Renal cortical epithelial cell (primary cell): ENCODE measurements at regions not wholly inside any gene's neighbourhood (a gene's known extent, or its start where the extent isn't known, plus 50 kb on each side); places are given as distances from the start of the nearest gene placed in this dataset.
"Not testable (repeated sequence)": the region's sequence is repeated elsewhere in the genome, so short reads cannot be mapped to it uniquely, and the experiment has no call there.

Source experiments
- DNase-seq: peaks from one replicate; pipeline ENCODE4 v3.0.0-alpha.2; 2011; ENCODE audit warnings: low read depth

- DNase-seq: no peak
Observed at GRCh38 chr11:86147004-86147403, 78.1 kb upstream of the PICALM start.

DNA sequence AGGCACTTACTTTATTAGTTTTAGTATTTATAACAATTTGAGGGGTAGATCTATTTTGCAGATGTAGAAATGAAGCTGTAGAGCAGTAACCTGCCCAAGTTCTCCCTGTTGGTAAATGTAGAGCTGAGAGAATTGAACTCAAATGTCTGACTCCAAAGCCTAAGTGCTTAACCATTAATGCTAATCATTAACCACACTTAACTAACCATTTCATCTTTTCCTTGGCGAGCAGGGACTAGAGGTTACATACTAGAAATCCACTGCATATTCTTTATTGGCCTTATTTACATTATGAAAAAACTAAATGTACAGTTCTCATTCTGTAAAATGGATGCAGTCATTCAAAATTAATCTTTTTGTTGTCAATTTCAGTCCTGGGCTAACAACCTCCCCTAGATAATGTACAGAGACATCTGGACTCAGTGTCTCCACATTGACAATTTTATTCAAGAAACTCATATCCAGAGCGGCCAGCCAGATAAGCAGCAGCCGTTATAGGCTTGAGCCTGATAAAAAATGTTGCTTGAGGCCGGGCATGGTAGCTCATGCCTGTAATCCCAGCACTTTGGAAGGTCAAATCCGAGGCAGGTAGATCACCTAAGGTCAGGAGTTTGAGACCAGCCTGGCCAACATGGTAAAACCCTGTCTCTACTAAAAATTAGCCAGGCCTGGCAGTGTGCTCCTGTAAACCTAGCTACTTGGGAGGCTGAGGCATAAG, 76.7 kb upstream of the PICALM start:
- peak; percentile 93 for DNase-seq

GRCh38 chr11:86144846-86145245, 76.0 kb upstream of the PICALM start:
- DNase-seq: no peak

- DNase-seq: not testable (repeated sequence)
Observed at GRCh38 chr11:86144087-86144486, 75.2 kb upstream of the PICALM start.

DNA sequence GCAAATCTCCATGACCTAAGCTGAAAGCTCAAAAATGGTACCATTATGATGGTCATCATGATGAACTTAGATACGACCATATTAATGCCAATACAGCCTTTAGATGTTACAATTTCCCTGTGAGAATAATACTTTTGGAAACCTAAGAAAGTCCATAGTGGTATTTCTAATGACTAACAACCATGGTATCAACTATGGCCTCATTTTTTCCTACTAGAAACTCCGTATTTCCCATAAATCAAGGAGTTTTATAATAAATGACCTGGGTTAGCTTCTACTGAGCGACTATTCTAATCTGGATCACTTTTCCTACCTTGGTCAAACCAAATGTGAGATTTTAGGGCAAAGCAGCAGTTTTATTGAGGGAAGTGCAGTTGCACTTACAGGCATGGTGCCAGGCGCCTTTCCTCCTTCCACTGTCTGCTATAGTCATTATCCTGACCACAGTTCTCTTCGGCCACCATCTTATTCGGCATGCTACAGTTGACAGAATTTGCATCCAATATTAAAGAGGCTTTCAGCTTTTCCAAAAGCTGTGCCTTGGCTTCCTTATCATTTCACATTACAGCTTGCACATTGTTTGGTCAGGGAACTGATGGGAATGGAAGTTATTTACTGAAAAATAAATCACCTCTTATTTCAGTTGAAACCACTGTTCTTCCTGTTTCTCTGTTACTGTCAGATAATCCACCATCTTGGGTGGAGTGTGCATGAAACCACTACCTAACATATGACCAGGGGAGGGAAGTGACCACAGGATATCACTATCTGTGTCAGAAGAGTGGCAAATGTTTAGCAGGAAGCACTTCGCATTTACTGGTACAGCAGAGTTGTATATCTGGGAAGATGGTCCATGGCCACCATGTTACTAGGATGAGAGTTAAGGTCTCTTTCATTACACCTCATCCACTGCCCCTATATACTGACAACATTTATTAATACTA, 74.5 kb upstream of the PICALM start:
- DNase-seq: no peak

GRCh38 chr11:86142170-86142569, 73.3 kb upstream of the PICALM start:
- DNase-seq: no peak

DNA sequence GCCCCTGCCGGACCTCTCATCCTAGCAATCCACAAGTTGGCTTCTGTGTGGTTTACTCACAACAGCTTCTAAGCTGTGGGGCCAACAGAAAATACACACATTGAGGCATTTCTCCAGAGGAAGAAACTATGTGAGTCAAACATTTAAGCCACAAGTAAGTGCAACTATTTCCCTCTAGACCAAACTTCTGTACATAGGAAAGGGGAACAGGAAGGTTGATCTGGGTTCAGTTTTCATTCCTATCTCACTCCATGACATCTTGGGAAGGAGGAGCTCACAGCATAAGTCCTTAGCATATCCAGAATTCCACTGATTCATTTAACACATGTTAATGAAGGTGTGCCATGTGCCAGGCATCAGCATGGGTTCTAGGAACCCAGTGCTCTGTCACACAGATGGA, 72.8 kb upstream of the PICALM start:
- no peak for DNase-seq

GRCh38 chr11:86140334-86140990, 71.6 kb upstream of the PICALM start:
- DNase-seq: no peak

- DNase-seq: no peak
Observed at GRCh38 chr11:86138958-86139357, 70.1 kb upstream of the PICALM start.

DNA sequence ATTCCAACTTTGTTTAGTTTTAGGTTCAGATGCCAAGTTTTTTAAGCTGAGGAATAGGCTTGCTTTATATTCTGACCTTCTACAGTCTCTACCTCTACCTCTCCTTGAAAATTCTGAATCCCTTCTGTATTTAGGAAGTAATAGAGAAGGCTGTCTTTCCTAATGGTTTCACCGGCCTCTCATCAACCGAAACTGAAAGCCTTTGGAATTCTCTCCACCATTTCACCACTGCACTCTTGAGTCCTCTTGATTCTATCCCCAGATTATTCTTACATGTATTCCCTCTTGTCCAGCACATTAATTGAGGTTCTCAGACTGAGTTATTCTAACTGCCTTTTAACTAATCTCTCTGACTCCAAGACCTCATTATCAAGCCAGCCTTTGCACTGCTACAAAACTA, 67.7 kb upstream of the PICALM start:
- no peak for DNase-seq

DNA sequence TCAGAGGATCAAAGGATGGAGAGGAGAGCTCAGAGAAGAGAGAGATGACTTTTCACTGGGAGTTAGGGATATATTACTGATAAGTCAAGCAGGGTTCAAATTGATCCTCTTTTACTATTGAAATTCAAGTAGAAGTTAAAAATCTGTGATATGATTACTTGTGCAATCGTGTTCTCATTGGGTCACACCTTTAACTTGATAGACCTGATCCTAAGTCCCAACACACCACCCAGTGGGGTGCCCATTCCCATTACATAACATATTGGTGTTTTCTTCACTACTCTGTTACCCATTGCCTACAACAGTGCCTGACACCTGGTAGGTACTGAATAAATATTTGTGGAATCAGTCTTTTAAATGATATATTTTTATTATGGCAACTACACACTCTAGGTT, 66.4 kb upstream of the PICALM start:
- DNase-seq: no peak

DNA sequence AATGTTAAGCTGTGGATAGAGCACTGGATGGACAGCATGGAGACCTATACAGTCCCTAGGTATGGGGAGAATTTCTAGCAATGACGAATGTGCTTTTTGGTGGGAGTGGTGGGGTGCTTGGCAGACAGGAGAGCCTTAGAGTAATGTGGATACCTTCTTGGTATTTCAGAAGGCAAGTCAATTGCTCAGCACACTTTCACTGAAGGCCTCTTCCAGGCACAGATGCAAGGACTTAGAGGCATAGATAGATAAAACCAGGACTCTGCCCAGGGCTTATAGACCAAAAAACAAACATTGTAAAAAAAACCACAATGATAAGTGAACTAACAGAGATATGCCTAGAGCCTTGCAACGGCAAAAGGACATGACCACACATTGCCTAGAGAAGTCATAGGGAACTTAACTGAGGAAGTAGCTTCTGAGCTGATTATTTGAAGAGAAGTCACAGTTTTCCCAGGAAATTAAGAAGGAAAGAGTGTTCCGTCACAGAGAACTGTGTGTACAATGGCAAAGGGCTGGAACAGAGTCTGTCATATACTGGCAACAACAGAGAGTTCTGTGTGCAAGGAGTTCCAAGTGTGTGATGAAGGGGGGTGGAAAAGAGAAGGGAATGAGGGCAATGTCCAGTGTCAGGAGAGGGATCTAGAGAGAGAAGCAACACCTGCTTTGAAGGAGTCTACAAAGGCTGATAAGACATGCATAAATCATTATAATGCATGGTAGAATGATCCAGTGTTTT, 65.9 kb upstream of the PICALM start:
- DNase-seq: no peak

- DNase-seq: no peak
Observed at GRCh38 chr11:86132667-86133249, 63.9 kb upstream of the PICALM start.

GRCh38 chr11:86129740-86130540, 61.1 kb upstream of the PICALM start:
- DNase-seq: no peak

GRCh38 chr11:86128914-86129313, 60.0 kb upstream of the PICALM start:
- no peak for DNase-seq

DNA sequence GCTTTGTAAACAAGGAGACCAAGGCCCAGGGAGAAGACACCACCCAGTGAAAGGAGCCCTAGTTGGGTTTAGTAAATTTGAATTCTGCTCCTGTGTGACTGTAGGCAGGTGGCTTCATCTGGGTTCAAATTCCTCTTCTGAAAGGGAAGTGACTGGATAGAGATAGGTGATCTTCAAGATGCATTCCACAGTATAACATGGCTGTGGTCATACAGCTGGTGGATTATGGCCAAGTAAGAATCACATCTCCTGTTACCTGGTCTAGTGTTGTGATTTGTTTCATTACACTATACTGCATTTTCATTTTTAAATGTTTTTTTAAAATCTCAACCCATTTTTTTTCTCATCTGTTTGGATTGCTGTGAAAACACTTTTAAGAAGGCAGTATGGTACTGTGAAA, 58.0 kb upstream of the PICALM start:
- DNase-seq: no peak

DNA sequence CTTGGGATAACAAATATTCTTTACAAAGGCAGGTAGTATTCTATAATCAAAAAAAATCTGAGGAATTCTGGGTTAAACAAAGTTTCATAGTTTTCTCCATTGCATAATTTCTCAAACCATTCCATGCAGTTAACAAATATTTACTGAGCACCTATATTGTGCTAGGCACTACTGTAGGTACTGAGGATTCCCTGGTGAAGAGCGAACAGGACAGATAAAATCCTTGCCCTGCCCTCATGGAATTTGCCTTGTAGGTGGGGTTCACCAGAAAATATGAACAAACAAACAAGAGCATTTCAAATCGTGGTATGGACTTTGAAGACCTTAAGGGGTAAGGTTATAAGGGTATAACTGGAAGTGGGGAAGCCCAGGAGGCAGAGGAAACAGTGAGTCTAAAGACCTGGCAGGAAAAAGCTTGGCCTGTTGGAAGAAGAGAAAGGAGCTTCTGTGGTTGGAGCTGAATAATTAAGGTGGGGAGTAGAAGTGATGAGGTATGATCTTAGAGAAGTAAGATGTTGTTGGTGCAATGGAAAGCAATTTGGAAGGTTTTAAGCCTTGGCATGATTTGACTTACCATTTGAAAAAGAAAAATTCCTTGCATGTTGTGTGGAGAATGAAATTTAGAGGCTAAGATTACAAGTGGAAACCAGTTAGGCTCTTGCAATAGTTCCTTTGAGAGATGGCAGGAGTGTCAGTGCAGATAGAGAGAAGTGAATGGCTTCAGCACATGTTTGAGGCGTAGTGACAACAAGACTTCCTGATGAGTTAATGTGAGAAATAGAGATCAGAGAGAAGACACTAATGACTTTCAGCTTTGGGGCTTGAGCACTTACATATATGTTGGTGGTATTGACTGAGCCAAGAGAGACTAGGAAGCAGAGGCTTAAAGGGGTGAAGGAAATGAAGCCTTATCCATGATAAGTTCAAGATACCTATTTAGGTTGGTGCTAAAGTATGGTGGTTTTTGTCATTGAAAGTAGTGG, 55.7 kb upstream of the PICALM start:
- no peak for DNase-seq

- no peak for DNase-seq
Observed at GRCh38 chr11:86122773-86123172, 53.9 kb upstream of the PICALM start.

DNA sequence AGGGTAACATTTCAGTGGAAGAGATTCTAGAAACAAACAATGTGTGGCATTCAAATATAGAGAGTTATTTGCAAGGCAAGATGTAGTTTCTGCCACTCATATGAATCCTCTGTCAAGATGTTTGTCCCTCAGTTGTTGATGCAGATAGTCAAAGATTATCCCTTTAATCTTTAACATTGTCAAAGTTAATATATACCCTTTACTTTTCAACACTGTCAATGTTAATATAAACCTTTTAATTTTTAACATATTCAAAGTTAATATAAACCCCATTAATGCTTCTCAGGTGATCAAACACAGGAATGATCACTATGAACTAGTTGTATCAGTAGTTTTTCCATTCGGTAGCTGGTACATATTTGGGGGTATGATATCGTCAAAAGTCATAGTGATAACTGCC, 51.9 kb upstream of the PICALM start:
- peak; percentile 82 for DNase-seq
